GM06990 (cell line): ENCODE measurements at regions not wholly inside any gene's neighbourhood (a gene's known extent, or its start where the extent isn't known, plus 50 kb on each side); places are given as distances from the start of the nearest gene placed in this dataset.

Experiments
- DNase-seq: peaks from one replicate; pipeline ENCODE4 v3.0.0-alpha.2; 2011; ENCODE audit not compliant: insufficient read length; ENCODE audit errors: extremely low read depth
- H3K27me3 ChIP-seq: replicated peaks from 2 replicates; pipeline ENCODE4 v1.6.0; 2011; ENCODE audit warnings: low read length; ENCODE audit not compliant: control insufficient read depth, insufficient read depth
- H3K36me3 ChIP-seq: 2 replicates; pipeline ENCODE4 v1.5.1; 2011; ENCODE audit warnings: low read length; ENCODE audit not compliant: control insufficient read depth, insufficient read depth
- H3K4me3 ChIP-seq: replicated peaks from 2 replicates; pipeline ENCODE4 v1.5.1; 2011; ENCODE audit warnings: low read depth, mild to moderate bottlenecking, control low read depth, low read length
- TF ChIP-seq, protein P1 (sequence below): IDR thresholded peaks from 2 replicates; pipeline ENCODE4 v1.5.1; 2011; ENCODE audit warnings: low read length, control low read depth, mild to moderate bottlenecking, inconsistent platforms; ENCODE audit not compliant: insufficient read depth, poor library complexity, severe bottlenecking

DNA sequence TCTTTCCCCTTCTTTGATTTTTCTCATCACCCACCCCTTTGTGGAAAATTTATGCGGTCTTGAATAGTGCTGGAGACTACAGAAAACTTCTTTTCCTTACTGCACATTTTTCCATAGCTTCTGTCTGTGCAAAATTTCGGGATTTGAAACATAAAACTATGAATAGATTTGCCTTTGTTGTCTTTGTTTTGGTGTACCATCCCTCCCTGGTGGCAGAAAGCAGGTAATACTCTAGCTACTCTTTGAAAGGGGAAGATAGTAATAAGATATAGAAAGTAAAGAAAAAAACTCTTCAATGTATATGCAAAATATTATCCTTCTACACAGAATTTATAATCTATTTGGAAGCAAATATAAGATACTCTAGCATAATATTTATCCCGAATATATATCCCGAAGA, 79.1 kb upstream of the LMO3 start:
- no peak for DNase-seq

DNA sequence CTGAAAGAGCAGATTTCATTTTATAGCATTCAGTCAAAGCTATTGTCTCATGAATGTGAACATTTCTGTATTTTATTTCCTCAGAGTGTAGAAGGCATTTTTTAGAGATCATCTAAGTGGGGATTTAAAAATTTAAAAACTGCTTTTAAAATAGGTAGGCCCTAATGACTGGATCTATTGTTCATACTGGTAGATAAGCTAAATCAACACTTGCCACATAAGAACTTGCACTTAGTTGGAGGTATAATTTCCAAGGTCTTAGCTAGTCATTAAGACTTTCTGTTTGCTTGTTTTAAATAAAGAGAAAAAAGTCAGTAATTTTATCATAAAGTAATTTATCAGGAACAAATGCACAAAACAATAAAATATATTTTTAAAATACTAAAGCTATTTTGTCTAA, 75.2 kb upstream of the LMO3 start:
- Histone ChIP-seq H3K27me3 (no peaks in the 10 kb centered on the region), H3K4me3 (no peak overlapping the region), H3K36me3 (no peaks in the 10 kb centered on the region)
- TF ChIP-seq, protein P1, sequence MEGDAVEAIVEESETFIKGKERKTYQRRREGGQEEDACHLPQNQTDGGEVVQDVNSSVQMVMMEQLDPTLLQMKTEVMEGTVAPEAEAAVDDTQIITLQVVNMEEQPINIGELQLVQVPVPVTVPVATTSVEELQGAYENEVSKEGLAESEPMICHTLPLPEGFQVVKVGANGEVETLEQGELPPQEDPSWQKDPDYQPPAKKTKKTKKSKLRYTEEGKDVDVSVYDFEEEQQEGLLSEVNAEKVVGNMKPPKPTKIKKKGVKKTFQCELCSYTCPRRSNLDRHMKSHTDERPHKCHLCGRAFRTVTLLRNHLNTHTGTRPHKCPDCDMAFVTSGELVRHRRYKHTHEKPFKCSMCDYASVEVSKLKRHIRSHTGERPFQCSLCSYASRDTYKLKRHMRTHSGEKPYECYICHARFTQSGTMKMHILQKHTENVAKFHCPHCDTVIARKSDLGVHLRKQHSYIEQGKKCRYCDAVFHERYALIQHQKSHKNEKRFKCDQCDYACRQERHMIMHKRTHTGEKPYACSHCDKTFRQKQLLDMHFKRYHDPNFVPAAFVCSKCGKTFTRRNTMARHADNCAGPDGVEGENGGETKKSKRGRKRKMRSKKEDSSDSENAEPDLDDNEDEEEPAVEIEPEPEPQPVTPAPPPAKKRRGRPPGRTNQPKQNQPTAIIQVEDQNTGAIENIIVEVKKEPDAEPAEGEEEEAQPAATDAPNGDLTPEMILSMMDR, result no peak
- DNase-seq, result no peak

More for the DNA sequence above, 79.1 kb upstream of the LMO3 start:
- Histone ChIP-seq H3K4me3 (no peak overlapping the region), H3K36me3 (no peaks in the 10 kb centered on the region), H3K27me3 (no peaks in the 10 kb centered on the region)
- TF ChIP-seq, protein P1, result peak; percentile 44

DNA sequence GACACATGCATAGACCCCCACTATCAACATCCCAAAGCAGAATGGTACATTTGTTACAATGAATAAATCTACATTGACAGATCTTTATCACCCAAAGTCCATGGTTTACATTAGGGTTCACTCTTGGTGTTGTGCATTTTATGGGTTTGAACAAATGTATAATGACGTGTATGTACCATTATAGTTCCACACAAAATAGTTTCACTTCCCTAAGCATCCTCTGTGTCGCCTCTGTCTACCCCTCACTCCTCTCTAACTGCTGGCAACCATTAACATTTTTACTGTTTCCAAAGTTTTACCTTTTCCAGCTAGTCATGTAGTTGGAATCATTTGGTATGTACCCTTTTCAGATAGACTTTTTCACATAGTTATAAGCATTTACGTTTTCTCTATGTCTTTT, 69.5 kb upstream of the LMO3 start:
- TF ChIP-seq, protein P1, result no peak
- Histone ChIP-seq H3K4me3 (no peak overlapping the region), H3K27me3 (no peaks in the 10 kb centered on the region), H3K36me3 (no peaks in the 10 kb centered on the region)
- DNase-seq, result no peak

DNA sequence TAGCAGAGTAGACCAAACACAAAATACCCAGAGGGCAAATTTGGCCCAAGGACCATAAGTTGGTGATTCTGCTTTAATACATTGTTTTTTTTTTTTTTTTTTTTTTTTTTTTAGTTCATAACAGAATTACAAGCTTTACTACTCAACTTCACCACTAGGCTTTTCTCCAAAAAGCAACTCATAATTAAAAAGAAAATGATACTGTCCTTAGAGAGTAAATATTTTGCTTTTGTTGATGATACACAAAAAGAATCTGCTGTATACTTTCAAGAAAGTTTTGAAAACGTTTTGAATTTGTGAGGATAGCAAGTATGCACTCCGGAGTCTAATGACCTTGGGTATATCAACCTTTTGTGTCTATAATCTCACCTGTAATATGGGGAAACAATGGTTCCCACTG, 68.9 kb upstream of the LMO3 start:
- Histone ChIP-seq H3K36me3 (no peaks in the 10 kb centered on the region), H3K27me3 (no peaks in the 10 kb centered on the region), H3K4me3 (no peak overlapping the region)
- TF ChIP-seq, protein P1, result no peak
- no peak for DNase-seq

DNA sequence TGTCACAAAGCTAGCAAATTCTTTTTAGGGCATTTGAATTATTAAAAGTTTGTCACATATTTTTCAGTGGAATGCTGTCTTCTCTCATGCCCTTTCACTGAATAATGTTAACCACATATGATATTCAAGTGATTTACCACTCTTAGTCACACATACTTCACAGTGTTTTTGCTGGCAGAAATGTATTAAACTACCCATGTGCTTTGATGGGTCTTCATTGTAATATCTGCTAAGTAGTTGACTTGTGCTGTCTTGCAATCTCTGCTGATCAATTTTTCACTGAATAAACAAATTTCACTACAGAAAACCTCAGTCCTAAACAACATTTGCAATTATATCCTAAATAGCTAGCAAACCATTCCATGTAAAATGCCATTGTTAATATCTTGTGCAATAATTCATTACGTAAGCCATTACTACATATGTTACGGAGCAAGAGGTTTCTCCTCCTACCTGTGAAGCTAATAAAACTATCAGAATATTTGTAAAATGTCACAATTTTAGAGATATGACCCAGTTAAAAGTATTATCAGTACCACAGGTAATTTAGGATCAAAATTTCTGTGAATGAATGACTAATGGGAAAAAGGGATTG, 64.6 kb upstream of the LMO3 start:
- no peaks in the 10 kb centered on the region for H3K27me3 ChIP-seq
- no peaks in the 10 kb centered on the region for H3K36me3 ChIP-seq
- TF ChIP-seq, protein P1, result no peak
- DNase-seq, result no peak
- no peak overlapping the region for H3K4me3 ChIP-seq

DNA sequence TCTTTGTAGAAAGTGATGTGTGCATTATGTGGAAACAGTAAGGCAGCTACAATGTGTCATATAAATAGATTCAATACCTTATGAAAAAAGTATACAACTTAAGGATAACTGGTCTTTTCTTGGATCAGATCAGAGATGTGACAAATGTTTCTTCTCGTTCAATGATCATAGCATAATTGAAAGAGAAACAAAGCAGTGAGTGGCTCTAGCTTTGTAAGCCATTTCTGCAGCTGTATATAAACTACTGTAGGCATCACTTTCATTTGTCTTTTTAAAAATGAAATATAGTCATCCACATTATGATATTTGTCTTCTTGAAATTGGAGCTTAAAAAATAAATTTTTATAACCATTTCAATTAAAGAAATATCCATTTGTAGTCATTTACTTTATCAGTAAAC, 63.8 kb upstream of the LMO3 start:
- no peak for DNase-seq
- Histone ChIP-seq H3K36me3 (no peaks in the 10 kb centered on the region), H3K27me3 (no peaks in the 10 kb centered on the region), H3K4me3 (no peak overlapping the region)
- TF ChIP-seq, protein P1, result no peak
